ENCODE measurements at regions not wholly inside any gene's neighbourhood (a gene's known extent, or its start where the extent isn't known, plus 50 kb on each side); places are given as distances from the start of the nearest gene placed in this dataset.

- no peak for DNase-seq (ENCODE audit: low read depth in 6 of 9, low spot score in 9 of 9)
Measured at GRCh38 chr11:115670538-115671205, 166.5 kb upstream of the CADM1 start.

GRCh38 chr11:115665958-115666357 lies 161.7 kb upstream of the CADM1 start:
- Histone ChIP-seq H3K4me3 (ENCODE audit: low read length in 2 of 2) (no peak overlapping the region), H3K27ac (ENCODE audit: low read depth in 1 of 2, low read length in 1 of 2) (no peak overlapping the region), H3K27me3 (ENCODE audit: control insufficient read depth in 2 of 2, insufficient read depth in 1 of 2, low read length in 1 of 2) (peaks cover 0 to 8% of the 10 kb centered on the region in 2 donors), H3K36me3 (ENCODE audit: control insufficient read depth in 2 of 2, insufficient read depth in 2 of 2, low read length in 1 of 2) (no peaks in the 10 kb centered on the region), H3K4me1 (ENCODE audit: control insufficient read depth in 2 of 2, insufficient read depth in 2 of 2, low read length in 2 of 2) (peaks cover 0 to 8% of the 10 kb centered on the region in 2 donors), H3K9me3 (ENCODE audit: control insufficient read depth in 2 of 2, insufficient read depth in 1 of 2, low read length in 1 of 2) (no peaks in the 10 kb centered on the region)
- WGBS, result 95% methylated on average over 1 of the region's 1 CpG
- DNase-seq (ENCODE audit: low read depth in 6 of 9, low spot score in 9 of 9), result no peak

More at GRCh38 chr11:115670538-115671205, 166.5 kb upstream of the CADM1 start:
- H3K4me3 ChIP-seq (ENCODE audit: low read length in 2 of 2), result no peak overlapping the region
- peaks cover 0 to 8% of the 10 kb centered on the region in 2 donors for H3K4me1 ChIP-seq (ENCODE audit: control insufficient read depth in 2 of 2, insufficient read depth in 2 of 2, low read length in 2 of 2)
- H3K27me3 ChIP-seq (ENCODE audit: control insufficient read depth in 2 of 2, insufficient read depth in 1 of 2, low read length in 1 of 2), result no peaks in the 10 kb centered on the region
- 82% methylated on average over 10 of the region's 10 CpGs for WGBS
- no peak overlapping the region for H3K27ac ChIP-seq (ENCODE audit: low read depth in 1 of 2, low read length in 1 of 2)
- no peaks in the 10 kb centered on the region for H3K9me3 ChIP-seq (ENCODE audit: control insufficient read depth in 2 of 2, insufficient read depth in 1 of 2, low read length in 1 of 2)
- no peaks in the 10 kb centered on the region for H3K36me3 ChIP-seq (ENCODE audit: control insufficient read depth in 2 of 2, insufficient read depth in 2 of 2, low read length in 1 of 2)

- DNase-seq (ENCODE audit: low read depth in 6 of 9, low spot score in 9 of 9), result no peak
- Histone ChIP-seq H3K4me3 (ENCODE audit: low read length in 2 of 2) (no peak overlapping the region), H3K9me3 (ENCODE audit: control insufficient read depth in 2 of 2, insufficient read depth in 1 of 2, low read length in 1 of 2) (no peaks in the 10 kb centered on the region), H3K36me3 (ENCODE audit: control insufficient read depth in 2 of 2, insufficient read depth in 2 of 2, low read length in 1 of 2) (no peaks in the 10 kb centered on the region), H3K27me3 (ENCODE audit: control insufficient read depth in 2 of 2, insufficient read depth in 1 of 2, low read length in 1 of 2) (peaks cover 3 to 15% of the 10 kb centered on the region in 2 donors), H3K27ac (ENCODE audit: low read depth in 1 of 2, low read length in 1 of 2) (no peak overlapping the region), H3K4me1 (ENCODE audit: control insufficient read depth in 2 of 2, insufficient read depth in 2 of 2, low read length in 2 of 2) (peaks cover 0 to 7% of the 10 kb centered on the region in 2 donors)
- WGBS, result 86% methylated on average over 15 of the region's 15 CpGs
Measured at GRCh38 chr11:115665175-115665821, 161.1 kb upstream of the CADM1 start.

GRCh38 chr11:115664313-115664712 lies 160.1 kb upstream of the CADM1 start:
- Histone ChIP-seq H3K27me3 (ENCODE audit: control insufficient read depth in 2 of 2, insufficient read depth in 1 of 2, low read length in 1 of 2) (peaks cover 13 to 24% of the 10 kb centered on the region in 2 donors), H3K36me3 (ENCODE audit: control insufficient read depth in 2 of 2, insufficient read depth in 2 of 2, low read length in 1 of 2) (no peaks in the 10 kb centered on the region), H3K4me3 (ENCODE audit: low read length in 2 of 2) (no peak overlapping the region), H3K27ac (ENCODE audit: low read depth in 1 of 2, low read length in 1 of 2) (no peak overlapping the region), H3K9me3 (ENCODE audit: control insufficient read depth in 2 of 2, insufficient read depth in 1 of 2, low read length in 1 of 2) (no peaks in the 10 kb centered on the region), H3K4me1 (ENCODE audit: control insufficient read depth in 2 of 2, insufficient read depth in 2 of 2, low read length in 2 of 2) (no peaks in the 10 kb centered on the region)
- no peak for DNase-seq (ENCODE audit: low read depth in 6 of 9, low spot score in 9 of 9)
- WGBS, result 87% methylated on average over 3 of the region's 3 CpGs

GRCh38 chr11:115663790-115664189 lies 159.6 kb upstream of the CADM1 start:
- H3K4me3 ChIP-seq (ENCODE audit: low read length in 2 of 2), result no peak overlapping the region
- no peaks in the 10 kb centered on the region for H3K36me3 ChIP-seq (ENCODE audit: control insufficient read depth in 2 of 2, insufficient read depth in 2 of 2, low read length in 1 of 2)
- DNase-seq (ENCODE audit: low read depth in 6 of 9, low spot score in 9 of 9), result no peak
- H3K9me3 ChIP-seq (ENCODE audit: control insufficient read depth in 2 of 2, insufficient read depth in 1 of 2, low read length in 1 of 2), result no peaks in the 10 kb centered on the region
- peaks cover 17 to 30% of the 10 kb centered on the region in 2 donors for H3K27me3 ChIP-seq (ENCODE audit: control insufficient read depth in 2 of 2, insufficient read depth in 1 of 2, low read length in 1 of 2)
- whole genome bisulfite sequencing, result 92% methylated on average over 6 of the region's 6 CpGs
- no peak overlapping the region for H3K27ac ChIP-seq (ENCODE audit: low read depth in 1 of 2, low read length in 1 of 2)
- H3K4me1 ChIP-seq (ENCODE audit: control insufficient read depth in 2 of 2, insufficient read depth in 2 of 2, low read length in 2 of 2), result no peaks in the 10 kb centered on the region

- WGBS, result 20% methylated on average over 30 of the region's 30 CpGs
- DNase-seq (ENCODE audit: low read depth in 6 of 9, low spot score in 9 of 9), result no peak
Measured at GRCh38 chr11:115660030-115660805, 156.0 kb upstream of the CADM1 start.

GRCh38 chr11:115659061-115659963 lies 155.1 kb upstream of the CADM1 start:
- DNase-seq (ENCODE audit: low read depth in 6 of 9, low spot score in 9 of 9), result peak in 1 of 9 donors; percentile 8
- no peak overlapping the region for H3K27ac ChIP-seq (ENCODE audit: low read depth in 1 of 2, low read length in 1 of 2)
- no peaks in the 10 kb centered on the region for H3K36me3 ChIP-seq (ENCODE audit: control insufficient read depth in 2 of 2, insufficient read depth in 2 of 2, low read length in 1 of 2)
- WGBS, result 5% methylated on average over 60 of the region's 60 CpGs
- H3K4me3 ChIP-seq (ENCODE audit: low read length in 2 of 2), result peak overlapping the region in 1 of 2 donors; percentile 2
- no peaks in the 10 kb centered on the region for H3K9me3 ChIP-seq (ENCODE audit: control insufficient read depth in 2 of 2, insufficient read depth in 1 of 2, low read length in 1 of 2)
- H3K4me1 ChIP-seq (ENCODE audit: control insufficient read depth in 2 of 2, insufficient read depth in 2 of 2, low read length in 2 of 2), result no peaks in the 10 kb centered on the region
- H3K27me3 ChIP-seq (ENCODE audit: control insufficient read depth in 2 of 2, insufficient read depth in 1 of 2, low read length in 1 of 2), result peaks cover 22 to 43% of the 10 kb centered on the region in 2 donors

More at GRCh38 chr11:115660030-115660805, 156.0 kb upstream of the CADM1 start:
- H3K27me3 ChIP-seq (ENCODE audit: control insufficient read depth in 2 of 2, insufficient read depth in 1 of 2, low read length in 1 of 2), result peaks cover 22 to 43% of the 10 kb centered on the region in 2 donors
- H3K36me3 ChIP-seq (ENCODE audit: control insufficient read depth in 2 of 2, insufficient read depth in 2 of 2, low read length in 1 of 2), result no peaks in the 10 kb centered on the region
- no peaks in the 10 kb centered on the region for H3K4me1 ChIP-seq (ENCODE audit: control insufficient read depth in 2 of 2, insufficient read depth in 2 of 2, low read length in 2 of 2)
- peak overlapping the region in 1 of 2 donors; percentile 2 for H3K4me3 ChIP-seq (ENCODE audit: low read length in 2 of 2)
- no peak overlapping the region for H3K27ac ChIP-seq (ENCODE audit: low read depth in 1 of 2, low read length in 1 of 2)
- no peaks in the 10 kb centered on the region for H3K9me3 ChIP-seq (ENCODE audit: control insufficient read depth in 2 of 2, insufficient read depth in 1 of 2, low read length in 1 of 2)

GRCh38 chr11:115657586-115657985 lies 153.4 kb upstream of the CADM1 start:
- Histone ChIP-seq H3K4me3 (ENCODE audit: low read length in 2 of 2) (no peak overlapping the region), H3K9me3 (ENCODE audit: control insufficient read depth in 2 of 2, insufficient read depth in 1 of 2, low read length in 1 of 2) (no peaks in the 10 kb centered on the region), H3K27ac (ENCODE audit: low read depth in 1 of 2, low read length in 1 of 2) (no peak overlapping the region), H3K4me1 (ENCODE audit: control insufficient read depth in 2 of 2, insufficient read depth in 2 of 2, low read length in 2 of 2) (no peaks in the 10 kb centered on the region), H3K36me3 (ENCODE audit: control insufficient read depth in 2 of 2, insufficient read depth in 2 of 2, low read length in 1 of 2) (no peaks in the 10 kb centered on the region), H3K27me3 (ENCODE audit: control insufficient read depth in 2 of 2, insufficient read depth in 1 of 2, low read length in 1 of 2) (peaks cover 22 to 43% of the 10 kb centered on the region in 2 donors)
- DNase-seq (ENCODE audit: low read depth in 6 of 9, low spot score in 9 of 9), result no peak
- WGBS, result 96% methylated on average over 4 of the region's 4 CpGs

Measured in thymus (tissue), 11 donors.